SK-N-SH treated with all-trans-retinoic acid at 6 μM for 48 hours (cell line): ENCODE measurements at regions not wholly inside any gene's neighbourhood (a gene's known extent, or its start where the extent isn't known, plus 50 kb on each side); places are given as distances from the start of the nearest gene placed in this dataset.

Experiments used
- ATAC-seq: fragments of 200-7000 bp; cut with Tn5 transposase; 3 replicates; pipeline ENCODE4 v1.9.1; 2020; ENCODE audit warnings: mild to moderate bottlenecking, moderate library complexity
- ARNTL ChIP-seq: fragments of 450-650 bp; formaldehyde crosslinking; IDR thresholded peaks from 2 replicates; pipeline ENCODE4 v1.5.0; 2020; ENCODE audit warnings: low read depth, mild to moderate bottlenecking, moderate library complexity, borderline replicate concordance
- CSDC2 ChIP-seq: fragments of 250-450 bp; sonication (Bioruptor Pico); IDR thresholded peaks from 2 replicates; pipeline ENCODE4 v1.5.0; 2020; ENCODE audit warnings: mild to moderate bottlenecking, moderate library complexity
- ESRRG ChIP-seq: fragments of 250-450 bp; sonication (Bioruptor Pico); IDR thresholded peaks from 2 replicates; pipeline ENCODE4 v1.6.1; 2021; ENCODE audit warnings: mild to moderate bottlenecking
- GLIS3 ChIP-seq: fragments of 250-450 bp; sonication (Bioruptor Pico); IDR thresholded peaks from 2 replicates; pipeline ENCODE4 v1.5.0; 2020; ENCODE audit warnings: mild to moderate bottlenecking, moderate library complexity
- ISL1 ChIP-seq: fragments of 250-450 bp; sonication (Bioruptor Pico); IDR thresholded peaks from 2 replicates; pipeline ENCODE4 v2.1.2; 2022; ENCODE audit warnings: mild to moderate bottlenecking, moderate library complexity
- OSR1 ChIP-seq: fragments of 250-450 bp; sonication (Bioruptor Pico); IDR thresholded peaks from 2 replicates; pipeline ENCODE4 v1.8.0; 2022; ENCODE audit warnings: moderate library complexity, mild to moderate bottlenecking, inconsistent platforms
- PPARA ChIP-seq: fragments of 250-450 bp; sonication (Bioruptor Pico); IDR thresholded peaks from 2 replicates; pipeline ENCODE4 v1.5.0; 2020; ENCODE audit warnings: mild to moderate bottlenecking, borderline replicate concordance
- RARB ChIP-seq: fragments of 250-450 bp; sonication (Bioruptor Pico); IDR thresholded peaks from 2 replicates; pipeline ENCODE4 v1.8.0; 2021; ENCODE audit warnings: mild to moderate bottlenecking, moderate library complexity
- SNAI2 ChIP-seq: fragments of 250-450 bp; sonication (Bioruptor Pico); IDR thresholded peaks from 2 replicates; pipeline ENCODE4 v1.5.0; 2020; ENCODE audit warnings: mild to moderate bottlenecking, moderate library complexity
- TCF4 ChIP-seq: fragments of 250-450 bp; sonication (Bioruptor Pico); IDR thresholded peaks from 2 replicates; pipeline ENCODE4 v1.8.0; 2021; ENCODE audit warnings: mild to moderate bottlenecking, moderate library complexity, borderline replicate concordance
- TOX ChIP-seq: fragments of 250-450 bp; sonication (Bioruptor Pico); IDR thresholded peaks from 2 replicates; pipeline ENCODE4 v1.8.0; 2021; ENCODE audit warnings: mild to moderate bottlenecking, moderate library complexity, borderline replicate concordance
- ZC3H10 ChIP-seq: fragments of 250-450 bp; sonication (Bioruptor Pico); IDR thresholded peaks from 2 replicates; pipeline ENCODE4 v1.5.1; 2021; ENCODE audit warnings: mild to moderate bottlenecking, moderate library complexity
- ZFP3 ChIP-seq: fragments of 250-450 bp; sonication (Bioruptor Pico); IDR thresholded peaks from 2 replicates; pipeline ENCODE4 v1.5.0; 2020; ENCODE audit warnings: mild to moderate bottlenecking, moderate library complexity
- ZFP30 ChIP-seq: fragments of 450-650 bp; formaldehyde crosslinking; IDR thresholded peaks from 2 replicates; pipeline ENCODE4 v1.5.0; 2022; ENCODE audit warnings: mild to moderate bottlenecking, moderate library complexity
- ZNF565 ChIP-seq: fragments of 450-650 bp; formaldehyde crosslinking; conservative IDR thresholded peaks from 2 replicates; pipeline ENCODE4 v1.5.0; 2020; ENCODE audit warnings: low read depth, mild to moderate bottlenecking, moderate library complexity
- ZNF70 ChIP-seq: fragments of 450-650 bp; formaldehyde crosslinking; IDR thresholded peaks from 2 replicates; pipeline ENCODE4 v1.5.0; 2020; ENCODE audit warnings: mild to moderate bottlenecking, moderate library complexity
- ZNF8 ChIP-seq: fragments of 450-650 bp; formaldehyde crosslinking; IDR thresholded peaks from 2 replicates; pipeline ENCODE4 v1.5.0; 2020; ENCODE audit warnings: mild to moderate bottlenecking, moderate library complexity
- TF ChIP-seq, protein P1 (sequence below): fragments of 250-450 bp; sonication (Bioruptor Pico); IDR thresholded peaks from 2 replicates; pipeline ENCODE4 v1.5.1; 2020; ENCODE audit warnings: low read depth, mild to moderate bottlenecking, moderate library complexity
- TF ChIP-seq, protein P2 (sequence below): fragments of 250-450 bp; sonication (Bioruptor Pico); IDR thresholded peaks from 2 replicates; pipeline ENCODE4 v1.5.1; 2021; ENCODE audit warnings: mild to moderate bottlenecking, moderate library complexity
- TF ChIP-seq, protein P3 (sequence below): fragments of 250-450 bp; sonication (Bioruptor Pico); IDR thresholded peaks from 2 replicates; pipeline ENCODE4 v1.5.0; 2020; ENCODE audit warnings: mild to moderate bottlenecking, moderate library complexity

DNA sequence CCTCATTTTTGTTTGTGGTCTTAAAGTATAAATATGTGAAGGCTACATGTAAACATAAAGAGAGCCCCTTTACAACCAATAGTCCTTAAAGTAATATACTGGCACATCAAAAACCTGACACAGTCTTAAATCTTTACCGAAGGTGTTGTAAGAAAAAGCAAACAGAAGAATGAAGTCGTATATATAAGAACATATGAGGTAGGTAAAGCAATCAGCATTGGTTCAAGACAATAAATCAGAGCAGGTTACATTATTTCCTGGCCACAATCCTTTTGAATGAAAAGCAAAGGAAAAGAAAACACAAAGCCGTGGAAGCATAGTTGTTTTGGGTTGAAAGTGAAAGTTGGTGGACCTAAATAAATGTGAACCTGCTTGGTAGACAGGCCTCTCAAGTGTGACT, 183.7 kb upstream of the STXBP6 start (continued):
- TF ChIP-seq, protein P1, sequence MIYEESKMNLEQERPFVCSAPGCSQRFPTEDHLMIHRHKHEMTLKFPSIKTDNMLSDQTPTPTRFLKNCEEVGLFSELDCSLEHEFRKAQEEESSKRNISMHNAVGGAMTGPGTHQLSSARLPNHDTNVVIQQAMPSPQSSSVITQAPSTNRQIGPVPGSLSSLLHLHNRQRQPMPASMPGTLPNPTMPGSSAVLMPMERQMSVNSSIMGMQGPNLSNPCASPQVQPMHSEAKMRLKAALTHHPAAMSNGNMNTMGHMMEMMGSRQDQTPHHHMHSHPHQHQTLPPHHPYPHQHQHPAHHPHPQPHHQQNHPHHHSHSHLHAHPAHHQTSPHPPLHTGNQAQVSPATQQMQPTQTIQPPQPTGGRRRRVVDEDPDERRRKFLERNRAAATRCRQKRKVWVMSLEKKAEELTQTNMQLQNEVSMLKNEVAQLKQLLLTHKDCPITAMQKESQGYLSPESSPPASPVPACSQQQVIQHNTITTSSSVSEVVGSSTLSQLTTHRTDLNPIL (CRISPR knock-in tag), result no peak
- no peak for TF ChIP-seq PPARA (CRISPR knock-in tag)

DNA sequence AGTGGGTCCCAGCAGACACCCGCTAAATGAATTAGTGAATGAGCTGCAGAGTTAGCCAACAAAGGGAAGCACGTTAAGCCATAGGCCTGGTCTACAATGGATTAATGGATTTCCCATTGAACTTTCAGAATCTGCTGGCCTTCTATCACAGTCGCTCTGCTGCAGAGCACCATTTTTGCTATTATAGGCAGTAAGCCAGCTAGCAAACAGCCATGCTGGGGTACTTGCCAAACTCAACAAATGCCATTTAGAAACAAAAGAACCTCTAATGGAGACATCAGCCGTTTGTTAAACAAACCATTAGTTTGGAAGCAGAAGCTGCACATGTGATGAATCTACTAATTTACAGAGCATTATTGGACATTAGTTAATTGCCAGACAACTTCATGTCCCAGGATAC, 181.1 kb upstream of the STXBP6 start:
- TF ChIP-seq, protein P2, sequence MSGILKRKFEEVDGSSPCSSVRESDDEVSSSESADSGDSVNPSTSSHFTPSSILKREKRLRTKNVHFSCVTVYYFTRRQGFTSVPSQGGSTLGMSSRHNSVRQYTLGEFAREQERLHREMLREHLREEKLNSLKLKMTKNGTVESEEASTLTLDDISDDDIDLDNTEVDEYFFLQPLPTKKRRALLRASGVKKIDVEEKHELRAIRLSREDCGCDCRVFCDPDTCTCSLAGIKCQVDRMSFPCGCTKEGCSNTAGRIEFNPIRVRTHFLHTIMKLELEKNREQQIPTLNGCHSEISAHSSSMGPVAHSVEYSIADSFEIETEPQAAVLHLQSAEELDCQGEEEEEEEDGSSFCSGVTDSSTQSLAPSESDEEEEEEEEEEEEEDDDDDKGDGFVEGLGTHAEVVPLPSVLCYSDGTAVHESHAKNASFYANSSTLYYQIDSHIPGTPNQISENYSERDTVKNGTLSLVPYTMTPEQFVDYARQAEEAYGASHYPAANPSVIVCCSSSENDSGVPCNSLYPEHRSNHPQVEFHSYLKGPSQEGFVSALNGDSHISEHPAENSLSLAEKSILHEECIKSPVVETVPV (CRISPR knock-in tag), result no peak
- TF ChIP-seq TOX (CRISPR knock-in tag), result no peak
- TF ChIP-seq ESRRG, result no peak
- no peak for TF ChIP-seq SNAI2 (CRISPR knock-in tag)
- no peak for TF ChIP-seq ZNF70 (CRISPR knock-in tag)
- TF ChIP-seq, protein P1 (CRISPR knock-in tag), result no peak
- TF ChIP-seq PPARA (CRISPR knock-in tag), result no peak
- TF ChIP-seq TCF4 (CRISPR knock-in tag), result no peak
- TF ChIP-seq ZFP30, result no peak
- no peak for TF ChIP-seq ZFP3 (CRISPR knock-in tag)
- no peak for TF ChIP-seq ZC3H10 (CRISPR knock-in tag)
- no peak for TF ChIP-seq RARB (CRISPR knock-in tag)
- no peak for ATAC-seq

DNA sequence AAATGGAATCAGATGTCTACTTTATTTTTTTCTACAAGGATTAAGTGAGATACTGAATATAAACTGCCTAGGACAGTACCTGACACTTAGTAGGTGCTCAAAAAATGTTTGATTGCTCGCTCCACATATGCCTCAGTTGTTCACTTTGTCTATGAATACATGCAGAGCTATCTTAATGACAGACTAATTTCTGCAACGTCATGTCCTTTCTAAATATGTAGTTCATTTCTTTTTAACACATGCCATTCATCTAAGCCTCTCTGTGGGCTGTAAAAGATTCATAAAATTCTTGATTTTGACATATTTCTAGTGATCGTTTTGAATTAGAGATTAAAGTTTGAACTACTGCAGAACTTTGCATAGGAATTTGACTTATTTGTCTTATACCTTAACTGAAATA, 176.3 kb upstream of the STXBP6 start:
- TF ChIP-seq, protein P2 (CRISPR knock-in tag), result no peak
- no peak for TF ChIP-seq ZFP30
- no peak for TF ChIP-seq RARB (CRISPR knock-in tag)
- no peak for TF ChIP-seq PPARA (CRISPR knock-in tag)
- no peak for TF ChIP-seq OSR1 (CRISPR knock-in tag)
- TF ChIP-seq ZNF565 (CRISPR knock-in tag), result no peak
- no peak for TF ChIP-seq SNAI2 (CRISPR knock-in tag)
- TF ChIP-seq ESRRG, result no peak
- TF ChIP-seq ZFP3 (CRISPR knock-in tag), result no peak
- ATAC-seq, result no peak

DNA sequence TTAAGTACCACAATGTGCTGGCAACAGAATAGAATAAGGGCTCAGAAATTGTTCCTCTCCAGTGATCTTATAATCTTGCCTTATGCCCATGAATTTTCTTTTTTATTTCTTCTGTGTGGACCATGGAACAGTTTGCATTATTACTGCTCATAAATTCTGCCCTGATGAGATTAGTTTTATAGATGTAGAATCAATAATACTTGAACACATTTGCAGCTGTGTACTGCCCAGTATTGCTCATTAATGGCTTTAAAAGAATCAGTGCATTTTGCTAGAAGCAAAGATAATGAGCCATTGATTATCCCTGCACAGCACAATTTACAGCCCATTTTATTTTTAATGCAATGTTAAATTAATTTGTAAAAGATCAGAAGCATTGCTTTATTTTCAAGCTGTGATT, 172.3 kb upstream of the STXBP6 start:
- ATAC-seq, result no peak
- TF ChIP-seq PPARA (CRISPR knock-in tag) (no peak), GLIS3 (no peak), SNAI2 (CRISPR knock-in tag) (no peak), ZNF70 (CRISPR knock-in tag) (no peak), CSDC2 (CRISPR knock-in tag) (no peak), ZFP3 (CRISPR knock-in tag) (no peak), ZC3H10 (CRISPR knock-in tag) (no peak), ZNF8 (CRISPR knock-in tag) (no peak), ISL1 (no peak), ARNTL (CRISPR knock-in tag) (no peak), TCF4 (CRISPR knock-in tag) (no peak), ESRRG (no peak)
- TF ChIP-seq, protein P3, sequence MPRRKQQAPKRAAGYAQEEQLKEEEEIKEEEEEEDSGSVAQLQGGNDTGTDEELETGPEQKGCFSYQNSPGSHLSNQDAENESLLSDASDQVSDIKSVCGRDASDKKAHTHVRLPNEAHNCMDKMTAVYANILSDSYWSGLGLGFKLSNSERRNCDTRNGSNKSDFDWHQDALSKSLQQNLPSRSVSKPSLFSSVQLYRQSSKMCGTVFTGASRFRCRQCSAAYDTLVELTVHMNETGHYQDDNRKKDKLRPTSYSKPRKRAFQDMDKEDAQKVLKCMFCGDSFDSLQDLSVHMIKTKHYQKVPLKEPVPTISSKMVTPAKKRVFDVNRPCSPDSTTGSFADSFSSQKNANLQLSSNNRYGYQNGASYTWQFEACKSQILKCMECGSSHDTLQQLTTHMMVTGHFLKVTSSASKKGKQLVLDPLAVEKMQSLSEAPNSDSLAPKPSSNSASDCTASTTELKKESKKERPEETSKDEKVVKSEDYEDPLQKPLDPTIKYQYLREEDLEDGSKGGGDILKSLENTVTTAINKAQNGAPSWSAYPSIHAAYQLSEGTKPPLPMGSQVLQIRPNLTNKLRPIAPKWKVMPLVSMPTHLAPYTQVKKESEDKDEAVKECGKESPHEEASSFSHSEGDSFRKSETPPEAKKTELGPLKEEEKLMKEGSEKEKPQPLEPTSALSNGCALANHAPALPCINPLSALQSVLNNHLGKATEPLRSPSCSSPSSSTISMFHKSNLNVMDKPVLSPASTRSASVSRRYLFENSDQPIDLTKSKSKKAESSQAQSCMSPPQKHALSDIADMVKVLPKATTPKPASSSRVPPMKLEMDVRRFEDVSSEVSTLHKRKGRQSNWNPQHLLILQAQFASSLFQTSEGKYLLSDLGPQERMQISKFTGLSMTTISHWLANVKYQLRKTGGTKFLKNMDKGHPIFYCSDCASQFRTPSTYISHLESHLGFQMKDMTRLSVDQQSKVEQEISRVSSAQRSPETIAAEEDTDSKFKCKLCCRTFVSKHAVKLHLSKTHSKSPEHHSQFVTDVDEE, result no peak
- TF ChIP-seq, protein P1 (CRISPR knock-in tag), result no peak
- TF ChIP-seq, protein P2 (CRISPR knock-in tag), result no peak
